Breast epithelium (tissue), 4 donors: ENCODE measurements at regions not wholly inside any gene's neighbourhood (a gene's known extent, or its start where the extent isn't known, plus 50 kb on each side); places are given as distances from the start of the nearest gene placed in this dataset.
"Not testable (repeated sequence)": the region's sequence is repeated elsewhere in the genome, so short reads cannot be mapped to it uniquely, and the experiment has no call there.

ENCODE experiments used
- DNase-seq, 2 donors: peaks; one replicate each; pipeline ENCODE4 v3.0.0-alpha.2; 2019; ENCODE audit warnings: low spot score in 2 of 2
- H3K27ac ChIP-seq, 2 donors: fragments of 200-600 bp; sonication (generic) in 1 of 2; one replicate each; pipeline ENCODE4 v1.5.1; 2016 to 2019; ENCODE audit warnings: mild to moderate bottlenecking in 1 of 2
- H3K27me3 ChIP-seq, 2 donors: fragments of 200-600 bp; sonication (generic) in 1 of 2; one replicate each; pipeline versions ENCODE4 v1.5.1 to v1.6.0; 2017 to 2019; ENCODE audit warnings: control low read depth in 1 of 2, mild to moderate bottlenecking in 1 of 2
- H3K36me3 ChIP-seq: fragments of 200-600 bp; one replicate; pipeline ENCODE4 v1.5.1; 2019
- H3K4me1 ChIP-seq, 2 donors: fragments of 200-600 bp; sonication (generic); one replicate each; pipeline ENCODE4 v1.5.1; 2016 to 2019; ENCODE audit warnings: control low read depth in 1 of 2
- H3K4me3 ChIP-seq, 3 donors: fragments of 200-600 bp; sonication (generic); 1 replicate in 2 of 3; 2 replicates in 1 of 3; pipeline ENCODE4 v1.5.1; 2016 to 2019; ENCODE audit warnings: mild to moderate bottlenecking in 3 of 3, moderate library complexity in 2 of 3
- H3K9me3 ChIP-seq, 2 donors: fragments of 200-600 bp; sonication (generic) in 1 of 2; one replicate each; pipeline ENCODE4 v1.5.1; 2016 to 2019; ENCODE audit warnings: control low read depth in 1 of 2
- POLR2A ChIP-seq: fragments of 450-650 bp; IDR thresholded peaks from one replicate; pipeline ENCODE4 v1.6.1; 2016; ENCODE audit warnings: antibody characterized with exemption, mild to moderate bottlenecking, moderate library complexity
- POLR2AphosphoS5 ChIP-seq, 3 donors: sonication (generic); formaldehyde crosslinking; IDR thresholded peaks; one replicate each; pipeline ENCODE4 v1.6.1; 2017; ENCODE audit warnings: antibody characterized with exemption in 3 of 3
- intact Hi-C: fragments of 100-400 bp; cut with DNase I; formaldehyde crosslinking; loops from one replicate; pipeline ENCODE4 v1.15.1; 2023; ENCODE audit warnings: low total_unique reads
- TF ChIP-seq, protein P1 (sequence below), 3 donors: fragments of 450-650 bp; IDR thresholded peaks; one replicate each; pipeline ENCODE4 v1.5.1; 2016 to 2017; ENCODE audit warnings: antibody characterized with exemption in 3 of 3, mild to moderate bottlenecking in 3 of 3, moderate library complexity in 3 of 3

DNA sequence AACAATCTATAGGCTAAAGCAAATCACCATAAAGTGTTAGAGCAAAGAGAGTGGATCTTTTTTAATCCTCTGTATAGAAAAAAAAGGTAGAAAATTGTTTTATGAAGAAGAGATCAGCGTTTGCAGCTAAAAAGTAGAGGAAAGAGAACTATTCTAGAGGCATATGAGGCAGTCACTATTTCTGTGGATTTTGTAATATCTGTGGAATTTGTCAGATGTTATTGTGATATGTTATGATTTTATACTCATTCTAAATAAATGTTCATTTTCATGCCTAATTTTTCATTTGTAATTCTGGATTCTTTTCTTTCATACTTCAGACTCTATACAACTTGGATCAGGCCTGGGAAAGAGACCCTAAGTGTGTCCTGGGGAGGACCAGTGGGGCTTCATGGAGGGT is 295.0 kb upstream of the LYZL1 start:
- Histone ChIP-seq H3K36me3 (no peaks in the 10 kb centered on the region), H3K4me1 (no peaks in the 10 kb centered on the region), H3K27me3 (no peaks in the 10 kb centered on the region), H3K9me3 (no peaks in the 10 kb centered on the region), H3K27ac (no peak overlapping the region), H3K4me3 (no peak overlapping the region)
- DNase-seq, result no peak
- intact Hi-C loops, result no loop called here
- TF ChIP-seq, protein P1, sequence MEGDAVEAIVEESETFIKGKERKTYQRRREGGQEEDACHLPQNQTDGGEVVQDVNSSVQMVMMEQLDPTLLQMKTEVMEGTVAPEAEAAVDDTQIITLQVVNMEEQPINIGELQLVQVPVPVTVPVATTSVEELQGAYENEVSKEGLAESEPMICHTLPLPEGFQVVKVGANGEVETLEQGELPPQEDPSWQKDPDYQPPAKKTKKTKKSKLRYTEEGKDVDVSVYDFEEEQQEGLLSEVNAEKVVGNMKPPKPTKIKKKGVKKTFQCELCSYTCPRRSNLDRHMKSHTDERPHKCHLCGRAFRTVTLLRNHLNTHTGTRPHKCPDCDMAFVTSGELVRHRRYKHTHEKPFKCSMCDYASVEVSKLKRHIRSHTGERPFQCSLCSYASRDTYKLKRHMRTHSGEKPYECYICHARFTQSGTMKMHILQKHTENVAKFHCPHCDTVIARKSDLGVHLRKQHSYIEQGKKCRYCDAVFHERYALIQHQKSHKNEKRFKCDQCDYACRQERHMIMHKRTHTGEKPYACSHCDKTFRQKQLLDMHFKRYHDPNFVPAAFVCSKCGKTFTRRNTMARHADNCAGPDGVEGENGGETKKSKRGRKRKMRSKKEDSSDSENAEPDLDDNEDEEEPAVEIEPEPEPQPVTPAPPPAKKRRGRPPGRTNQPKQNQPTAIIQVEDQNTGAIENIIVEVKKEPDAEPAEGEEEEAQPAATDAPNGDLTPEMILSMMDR (IDR thresholded peaks at IDR 0.05), result no peak
- TF ChIP-seq POLR2AphosphoS5 (IDR thresholded peaks at IDR 0.05), result no peak
- no peak for TF ChIP-seq POLR2A

DNA sequence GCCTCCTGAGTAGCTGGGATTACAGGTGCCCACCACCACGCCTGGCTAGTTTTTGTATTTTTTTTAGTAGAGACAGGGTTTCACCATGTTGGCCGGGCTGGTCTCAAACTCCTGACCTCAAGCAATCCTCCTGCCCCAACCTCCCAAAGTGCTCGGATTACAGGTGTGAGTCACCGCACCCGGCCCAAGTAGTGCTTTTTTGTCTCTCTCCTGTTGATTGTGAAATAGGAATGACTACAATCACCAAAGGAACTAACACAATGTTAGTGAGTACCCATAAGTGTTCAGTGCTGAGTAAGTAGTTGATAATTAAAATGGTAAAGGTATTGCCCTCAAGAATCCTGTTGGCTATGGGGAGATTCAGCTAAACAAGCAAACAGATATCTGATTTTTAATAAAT is 294.1 kb upstream of the LYZL1 start:
- H3K4me3 ChIP-seq, intact Hi-C loops, H3K27me3 ChIP-seq, H3K36me3 ChIP-seq, H3K27ac ChIP-seq, DNase-seq, H3K4me1 ChIP-seq, H3K9me3 ChIP-seq: not testable (repeated sequence)

DNA sequence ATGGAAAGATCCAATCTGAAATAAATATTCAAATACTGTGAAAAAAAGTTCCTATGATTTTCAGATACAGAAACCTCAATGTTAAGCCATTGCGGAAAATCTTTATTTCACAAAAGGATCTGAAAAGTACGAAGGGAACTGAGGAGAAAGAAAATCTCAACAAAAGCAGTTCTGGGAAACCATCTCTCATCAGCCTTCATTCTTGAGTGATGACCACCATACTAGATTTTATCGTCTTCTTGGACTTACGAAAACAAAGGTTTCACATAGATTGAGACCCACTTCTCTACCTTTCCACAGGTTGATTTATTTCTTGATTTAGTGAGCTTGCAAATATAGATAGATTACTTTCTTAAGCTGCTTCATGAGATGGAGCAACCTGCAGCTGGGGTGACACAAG is 293.4 kb upstream of the LYZL1 start:
- DNase-seq, result no peak
- intact Hi-C loops, result no loop called here
- Histone ChIP-seq H3K4me3 (no peak overlapping the region), H3K27me3 (no peaks in the 10 kb centered on the region), H3K4me1 (no peaks in the 10 kb centered on the region), H3K27ac (no peak overlapping the region), H3K36me3 (no peaks in the 10 kb centered on the region), H3K9me3 (no peaks in the 10 kb centered on the region)
- TF ChIP-seq POLR2AphosphoS5 (IDR thresholded peaks at IDR 0.05) (no peak), POLR2A (no peak)
- TF ChIP-seq, protein P1 (IDR thresholded peaks at IDR 0.05), result no peak

DNA sequence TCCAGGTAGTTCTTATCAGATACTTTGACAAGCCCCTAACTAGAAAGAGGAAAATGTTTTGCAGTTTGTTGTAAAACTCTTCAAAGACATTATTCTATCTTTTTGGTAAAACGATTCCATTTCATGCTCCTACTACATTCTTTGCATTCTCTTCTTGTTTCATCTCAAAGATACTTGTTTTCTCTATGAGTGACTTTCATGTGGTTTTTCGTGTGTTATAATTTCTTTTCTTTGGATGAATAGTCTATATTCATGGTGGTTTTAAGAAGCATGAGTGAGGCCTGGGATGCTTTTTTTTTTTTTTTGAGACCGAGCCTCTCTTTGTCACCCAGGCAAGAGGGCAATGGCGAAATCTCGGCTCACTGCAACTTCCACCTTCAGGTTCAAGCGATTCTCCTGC is 292.5 kb upstream of the LYZL1 start:
- no peak for DNase-seq
- Histone ChIP-seq H3K27ac (no peak overlapping the region), H3K27me3 (no peaks in the 10 kb centered on the region), H3K4me3 (no peak overlapping the region), H3K36me3 (no peaks in the 10 kb centered on the region), H3K4me1 (no peaks in the 10 kb centered on the region), H3K9me3 (no peaks in the 10 kb centered on the region)
- TF ChIP-seq, protein P1 (IDR thresholded peaks at IDR 0.05), result no peak
- TF ChIP-seq POLR2A, result no peak
- intact Hi-C loops, result no loop called here

DNA sequence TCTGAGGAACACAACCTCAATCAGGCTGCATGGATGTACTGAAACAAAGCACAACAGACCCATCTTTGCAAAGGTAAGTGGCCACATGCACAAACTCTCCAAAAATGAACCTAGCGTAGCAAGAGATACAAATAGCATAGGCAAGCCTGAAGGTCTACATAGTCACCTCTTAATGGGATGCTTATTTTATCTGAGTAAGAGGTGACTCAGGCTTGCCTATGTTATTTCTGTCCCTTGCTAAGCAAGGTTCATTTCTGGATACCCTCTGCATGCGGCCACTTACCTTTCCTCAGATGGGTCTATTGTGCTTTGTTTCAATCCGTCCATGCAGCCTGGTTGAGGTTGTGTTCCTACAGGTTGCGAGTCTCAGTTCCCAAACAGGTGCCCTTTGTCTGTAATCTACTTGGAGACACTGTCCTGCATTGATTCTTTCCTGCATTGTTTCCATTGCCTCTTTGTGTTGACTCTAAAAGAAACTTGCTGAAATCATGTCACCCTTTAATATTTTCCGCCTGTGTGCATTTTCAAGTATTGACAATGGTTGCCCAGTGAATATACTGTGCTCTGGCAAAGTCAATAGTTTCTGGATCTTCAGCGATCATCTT is 291.8 kb upstream of the LYZL1 start:
- no peak for DNase-seq
- Histone ChIP-seq H3K36me3 (no peaks in the 10 kb centered on the region), H3K4me1 (no peaks in the 10 kb centered on the region), H3K4me3 (no peak overlapping the region), H3K27ac (no peak overlapping the region), H3K9me3 (no peaks in the 10 kb centered on the region), H3K27me3 (no peaks in the 10 kb centered on the region)
- TF ChIP-seq POLR2A (no peak), POLR2AphosphoS5 (IDR thresholded peaks at IDR 0.05) (no peak)
- TF ChIP-seq, protein P1 (IDR thresholded peaks at IDR 0.05), result no peak
- intact Hi-C loops, result no loop called here

DNA sequence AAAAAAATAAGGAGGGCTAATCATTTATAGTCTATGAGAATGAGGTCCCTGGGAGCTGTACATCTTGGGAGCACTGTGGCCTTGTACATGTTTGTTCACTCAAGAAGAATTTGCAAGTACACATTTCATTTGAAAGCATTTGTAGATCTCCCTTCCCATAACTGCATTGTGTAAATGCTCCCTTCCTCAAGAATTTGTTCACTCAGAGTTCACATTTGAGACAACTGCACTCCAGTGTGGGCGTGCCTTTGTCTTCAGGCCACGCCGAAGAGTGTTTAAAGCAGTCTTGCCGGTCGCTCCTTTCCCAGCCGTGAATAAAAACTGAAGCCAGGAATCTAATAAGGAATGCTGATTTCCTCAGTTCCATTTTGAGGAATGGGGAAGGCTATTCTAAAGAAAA is 291.1 kb upstream of the LYZL1 start:
- Histone ChIP-seq H3K27me3 (no peaks in the 10 kb centered on the region), H3K36me3 (no peaks in the 10 kb centered on the region), H3K9me3 (no peaks in the 10 kb centered on the region), H3K4me3 (no peak overlapping the region), H3K4me1 (no peaks in the 10 kb centered on the region), H3K27ac (no peak overlapping the region)
- intact Hi-C loops, result no loop called here
- DNase-seq, result no peak
- TF ChIP-seq POLR2AphosphoS5 (IDR thresholded peaks at IDR 0.05) (no peak), POLR2A (no peak)
- TF ChIP-seq, protein P1 (IDR thresholded peaks at IDR 0.05), result no peak
